ENCODE measurements at regions not wholly inside any gene's neighbourhood (a gene's known extent, or its start where the extent isn't known, plus 50 kb on each side); places are given as distances from the start of the nearest gene placed in this dataset.

- TF ChIP-seq, protein P1, sequence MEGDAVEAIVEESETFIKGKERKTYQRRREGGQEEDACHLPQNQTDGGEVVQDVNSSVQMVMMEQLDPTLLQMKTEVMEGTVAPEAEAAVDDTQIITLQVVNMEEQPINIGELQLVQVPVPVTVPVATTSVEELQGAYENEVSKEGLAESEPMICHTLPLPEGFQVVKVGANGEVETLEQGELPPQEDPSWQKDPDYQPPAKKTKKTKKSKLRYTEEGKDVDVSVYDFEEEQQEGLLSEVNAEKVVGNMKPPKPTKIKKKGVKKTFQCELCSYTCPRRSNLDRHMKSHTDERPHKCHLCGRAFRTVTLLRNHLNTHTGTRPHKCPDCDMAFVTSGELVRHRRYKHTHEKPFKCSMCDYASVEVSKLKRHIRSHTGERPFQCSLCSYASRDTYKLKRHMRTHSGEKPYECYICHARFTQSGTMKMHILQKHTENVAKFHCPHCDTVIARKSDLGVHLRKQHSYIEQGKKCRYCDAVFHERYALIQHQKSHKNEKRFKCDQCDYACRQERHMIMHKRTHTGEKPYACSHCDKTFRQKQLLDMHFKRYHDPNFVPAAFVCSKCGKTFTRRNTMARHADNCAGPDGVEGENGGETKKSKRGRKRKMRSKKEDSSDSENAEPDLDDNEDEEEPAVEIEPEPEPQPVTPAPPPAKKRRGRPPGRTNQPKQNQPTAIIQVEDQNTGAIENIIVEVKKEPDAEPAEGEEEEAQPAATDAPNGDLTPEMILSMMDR (IDR thresholded peaks at IDR 0.05): no peak
- TF ChIP-seq POLR2A (IDR thresholded peaks at IDR 0.05) (no peak), POLR2AphosphoS5 (IDR thresholded peaks at IDR 0.05; ENCODE audit: insufficient read depth in 1 of 2, low read depth in 1 of 2) (no peak)
Measured at GRCh38 chr17:53740312-53740711, 82.4 kb upstream of the KIF2B start.

All from vagina (tissue), 2 donors.